AG04450 (cell line): ENCODE measurements at regions not wholly inside any gene's neighbourhood (a gene's known extent, or its start where the extent isn't known, plus 50 kb on each side); places are given as distances from the start of the nearest gene placed in this dataset.

Source experiments
- CTCF ChIA-PET: fragments of 300-600, 350-600 bp; formaldehyde crosslinking; extraction: SDS; loops from one replicate; lab custom pipeline; 2022; ENCODE audit warnings: antibody characterized with exemption, inconsistent platforms; lab: Charles Lee
- POLR2A ChIA-PET: fragments of 350-600 bp; formaldehyde crosslinking; extraction: SDS; loops from one replicate; lab custom pipeline; 2021; ENCODE audit warnings: antibody characterized with exemption, inconsistent platforms; lab: Yijun Ruan, JAX
- DNase-seq: peaks from one replicate; pipeline ENCODE4 v3.0.0-alpha.2; 2011; ENCODE audit warnings: low read depth, low spot score
- H3K27ac ChIP-seq: one replicate; pipeline ENCODE4 v1.5.1; 2012; ENCODE audit warnings: low read depth, low read length, control low read depth
- H3K27me3 ChIP-seq: one replicate; pipeline ENCODE4 v1.6.0; 2012; ENCODE audit warnings: low read length; ENCODE audit not compliant: control insufficient read depth, insufficient read depth
- H3K4me3 ChIP-seq: 2 replicates; pipeline ENCODE4 v1.5.1; 2011; ENCODE audit warnings: mild to moderate bottlenecking, low read depth, low read length, control low read depth
- H3K9me3 ChIP-seq: 2 replicates; pipeline ENCODE4 v1.5.1; 2012; ENCODE audit warnings: low read length; ENCODE audit not compliant: control insufficient read depth, insufficient read depth
- TF ChIP-seq, protein P1 (sequence below): IDR thresholded peaks from 2 replicates; pipeline ENCODE4 v1.5.1; 2011; ENCODE audit warnings: low read depth, low read length, control low read depth, inconsistent platforms

DNA sequence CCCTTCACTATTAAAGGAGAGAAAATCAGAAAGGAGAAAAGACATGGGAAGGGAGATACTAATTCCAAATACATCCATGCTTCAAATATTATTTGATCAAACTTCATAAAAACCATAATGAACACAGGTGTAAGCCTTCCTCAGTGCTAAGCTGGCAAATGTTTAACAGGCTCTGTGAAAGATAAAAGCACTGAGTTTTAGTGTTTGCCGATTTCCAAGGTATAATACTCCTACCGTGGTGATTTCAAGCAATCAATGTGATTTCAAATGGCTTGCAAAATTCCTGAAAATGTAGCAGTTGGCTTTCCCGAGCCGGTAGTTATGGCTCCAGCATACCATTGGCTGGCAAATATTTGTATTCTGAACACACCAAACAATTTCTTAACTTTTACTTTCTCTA lies 732.3 kb upstream of the GOLIM4 start:
- H3K9me3 ChIP-seq = no peaks in the 10 kb centered on the region
- DNase-seq = no peak
- ChIA-PET CTCF (interaction anchor here (0.6 to 2.5 kb wide), 2 partner anchors 19 to 372 kb away, joined by 3 to 7 read pairs; no protein-coding TSS in a partner anchor), POLR2A (interaction anchor here (0.7 kb wide), 1 partner anchor 936 kb away, joined by 3 read pairs; no protein-coding TSS in a partner anchor)
- no peak overlapping the region for H3K4me3 ChIP-seq
- TF ChIP-seq, protein P1, sequence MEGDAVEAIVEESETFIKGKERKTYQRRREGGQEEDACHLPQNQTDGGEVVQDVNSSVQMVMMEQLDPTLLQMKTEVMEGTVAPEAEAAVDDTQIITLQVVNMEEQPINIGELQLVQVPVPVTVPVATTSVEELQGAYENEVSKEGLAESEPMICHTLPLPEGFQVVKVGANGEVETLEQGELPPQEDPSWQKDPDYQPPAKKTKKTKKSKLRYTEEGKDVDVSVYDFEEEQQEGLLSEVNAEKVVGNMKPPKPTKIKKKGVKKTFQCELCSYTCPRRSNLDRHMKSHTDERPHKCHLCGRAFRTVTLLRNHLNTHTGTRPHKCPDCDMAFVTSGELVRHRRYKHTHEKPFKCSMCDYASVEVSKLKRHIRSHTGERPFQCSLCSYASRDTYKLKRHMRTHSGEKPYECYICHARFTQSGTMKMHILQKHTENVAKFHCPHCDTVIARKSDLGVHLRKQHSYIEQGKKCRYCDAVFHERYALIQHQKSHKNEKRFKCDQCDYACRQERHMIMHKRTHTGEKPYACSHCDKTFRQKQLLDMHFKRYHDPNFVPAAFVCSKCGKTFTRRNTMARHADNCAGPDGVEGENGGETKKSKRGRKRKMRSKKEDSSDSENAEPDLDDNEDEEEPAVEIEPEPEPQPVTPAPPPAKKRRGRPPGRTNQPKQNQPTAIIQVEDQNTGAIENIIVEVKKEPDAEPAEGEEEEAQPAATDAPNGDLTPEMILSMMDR = no peak
- no peak overlapping the region for H3K27ac ChIP-seq
- H3K27me3 ChIP-seq = no peaks in the 10 kb centered on the region

DNA sequence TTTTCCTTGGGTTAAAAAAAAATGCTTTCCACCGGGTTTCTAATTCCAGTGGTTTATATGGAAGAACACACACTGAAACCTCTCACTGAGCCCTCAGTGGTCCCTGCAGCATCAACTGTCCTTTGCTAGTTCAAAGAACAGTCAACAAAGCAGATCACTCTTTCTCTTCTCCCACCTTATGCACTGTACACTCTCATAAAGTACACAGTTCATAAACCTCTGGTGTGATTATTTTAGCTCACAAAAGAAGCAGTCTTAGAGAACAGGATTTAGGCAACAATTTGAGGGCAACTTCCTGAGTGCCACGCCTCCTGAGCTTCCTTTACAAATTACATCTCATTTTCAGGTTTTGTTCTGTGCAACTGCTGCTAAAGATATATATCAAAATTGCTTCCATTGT lies 728.4 kb upstream of the GOLIM4 start:
- ChIA-PET POLR2A (no interaction called here), CTCF (interaction anchor here (1.5 to 2.2 kb wide), 2 partner anchors 23 to 314 kb away, joined by 3 to 13 read pairs; no protein-coding TSS in a partner anchor)

DNA sequence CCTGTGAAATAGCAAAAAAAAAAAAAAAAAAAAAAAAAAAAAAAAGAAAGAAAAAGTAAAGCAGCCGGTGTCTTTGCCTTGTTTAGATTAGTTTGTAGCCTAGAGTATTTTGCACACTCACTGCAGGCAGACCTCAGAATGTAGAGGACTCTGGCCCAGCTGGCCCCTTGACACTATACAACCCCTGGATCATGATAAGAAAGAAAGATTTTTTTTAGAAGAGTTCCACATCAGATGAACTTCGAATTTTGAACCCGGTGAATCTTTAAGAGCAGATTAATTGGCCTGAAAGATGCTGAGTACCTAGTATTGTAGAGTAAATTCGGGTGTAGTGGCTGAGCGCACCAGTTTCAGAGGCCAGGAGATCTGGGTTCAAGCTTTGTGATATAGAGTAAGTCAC lies 727.7 kb upstream of the GOLIM4 start:
- TF ChIP-seq, protein P1 = no peak
- H3K27ac ChIP-seq = no peak overlapping the region
- no peak for DNase-seq
- no peaks in the 10 kb centered on the region for H3K27me3 ChIP-seq
- H3K9me3 ChIP-seq = no peaks in the 10 kb centered on the region
- ChIA-PET POLR2A (no interaction called here), CTCF (interaction anchor here (1.5 to 2.2 kb wide), 2 partner anchors 24 to 313 kb away, joined by 3 to 13 read pairs; no protein-coding TSS in a partner anchor)
- no peak overlapping the region for H3K4me3 ChIP-seq

More for the DNA sequence above, 728.4 kb upstream of the GOLIM4 start:
- TF ChIP-seq, protein P1 = no peak
- H3K4me3 ChIP-seq = no peak overlapping the region
- H3K27ac ChIP-seq = no peak overlapping the region
- no peaks in the 10 kb centered on the region for H3K9me3 ChIP-seq
- no peak for DNase-seq
- no peaks in the 10 kb centered on the region for H3K27me3 ChIP-seq

DNA sequence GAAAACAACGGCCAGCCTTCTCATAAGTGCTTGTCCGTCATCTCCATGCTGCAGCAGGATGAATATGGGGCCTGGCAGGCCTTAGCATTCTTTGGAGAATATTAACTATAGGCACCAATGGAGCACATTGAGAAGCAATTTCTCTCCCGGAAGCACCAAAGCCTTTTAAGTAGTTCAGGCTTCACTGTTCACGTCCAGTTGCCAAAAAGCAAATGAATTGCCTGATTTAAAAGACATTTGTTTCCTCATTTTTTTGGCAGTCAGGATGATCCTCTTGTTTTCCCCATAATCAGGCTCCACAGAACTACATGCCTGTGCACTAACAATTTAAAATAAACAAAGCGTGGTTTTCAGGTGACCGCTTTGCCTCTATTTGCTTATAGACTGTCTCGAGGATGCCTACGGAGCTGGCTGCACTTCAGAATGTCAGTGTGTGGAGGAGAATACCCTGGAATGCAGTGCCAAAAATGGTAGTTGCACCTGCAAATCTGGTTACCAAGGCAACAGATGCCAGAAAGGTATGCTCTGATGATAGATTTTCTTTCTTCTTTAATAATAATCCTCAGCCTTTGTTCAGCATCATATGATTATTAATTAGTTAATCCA lies 725.2 kb upstream of the GOLIM4 start:
- TF ChIP-seq, protein P1 = no peak
- no peak overlapping the region for H3K27ac ChIP-seq
- no peak for DNase-seq
- ChIA-PET CTCF (no interaction called here), POLR2A (no interaction called here)
- no peaks in the 10 kb centered on the region for H3K9me3 ChIP-seq
- H3K4me3 ChIP-seq = no peak overlapping the region
- H3K27me3 ChIP-seq = no peaks in the 10 kb centered on the region

DNA sequence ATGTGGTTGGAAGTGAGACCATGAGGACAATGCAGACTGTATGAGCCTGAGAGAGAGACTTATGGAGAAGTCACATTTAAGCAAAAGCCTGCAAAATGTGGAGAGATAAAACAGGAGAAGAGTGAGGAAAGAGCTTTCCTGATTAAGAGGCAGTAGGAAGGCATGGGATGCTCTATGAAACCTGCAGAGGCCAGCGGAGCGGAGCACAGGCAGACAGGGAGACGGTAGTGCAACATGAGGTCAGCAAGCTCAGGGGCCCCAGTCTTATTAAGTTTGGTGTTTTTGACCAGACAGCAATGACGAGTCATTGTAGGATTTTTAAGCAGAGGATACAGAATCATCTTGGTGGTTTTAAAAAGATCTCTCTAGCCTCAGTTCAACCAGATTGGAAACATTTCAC lies 721.5 kb upstream of the GOLIM4 start:
- ChIA-PET POLR2A (no interaction called here), CTCF (interaction anchor here (2.4 kb wide), 1 partner anchor 30 kb away, joined by 10 read pairs; no protein-coding TSS in a partner anchor)
- Histone ChIP-seq H3K27ac (no peak overlapping the region), H3K9me3 (no peaks in the 10 kb centered on the region), H3K27me3 (no peaks in the 10 kb centered on the region), H3K4me3 (no peak overlapping the region)
- DNase-seq = no peak
- TF ChIP-seq, protein P1 = no peak
